ENCODE measurements at regions not wholly inside any gene's neighbourhood (a gene's known extent, or its start where the extent isn't known, plus 50 kb on each side); places are given as distances from the start of the nearest gene placed in this dataset.

DNA sequence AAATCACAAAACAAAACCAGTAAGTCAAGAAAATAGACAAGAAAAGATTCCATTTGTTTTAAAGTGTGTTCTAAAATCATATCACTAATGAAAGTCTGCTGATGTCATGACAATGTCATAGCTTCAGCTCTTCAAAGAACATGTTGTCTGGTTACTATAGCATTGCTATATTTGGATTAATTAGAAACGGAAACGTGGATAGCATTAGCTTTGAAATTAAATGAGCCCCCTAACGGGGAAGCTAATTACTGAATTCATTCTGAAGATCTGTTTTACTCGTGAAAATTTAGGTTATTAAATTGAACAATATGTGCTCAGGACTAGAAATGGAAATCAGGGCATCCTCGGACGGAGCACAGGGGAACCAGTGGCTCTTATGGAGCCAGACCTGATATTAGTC lies 316.7 kb upstream of the AGTR1 start:
- Histone ChIP-seq H3K36me3 (no peaks in the 10 kb centered on the region), H3K9me3 (no peaks in the 10 kb centered on the region), H3K4me1 (no peaks in the 10 kb centered on the region), H3K27ac (no peak overlapping the region), H3K27me3 (no peaks in the 10 kb centered on the region), H3K4me3 (no peak overlapping the region)
- intact Hi-C loops (cut with DNase I): no loop called here
- no peak for DNase-seq
- WGBS, 2 donors: 62 to 71% methylated on average over 6 of the region's 6 CpGs
- no peak for TF ChIP-seq POLR2A (IDR thresholded peaks at IDR 0.05)
- TF ChIP-seq, protein P1, sequence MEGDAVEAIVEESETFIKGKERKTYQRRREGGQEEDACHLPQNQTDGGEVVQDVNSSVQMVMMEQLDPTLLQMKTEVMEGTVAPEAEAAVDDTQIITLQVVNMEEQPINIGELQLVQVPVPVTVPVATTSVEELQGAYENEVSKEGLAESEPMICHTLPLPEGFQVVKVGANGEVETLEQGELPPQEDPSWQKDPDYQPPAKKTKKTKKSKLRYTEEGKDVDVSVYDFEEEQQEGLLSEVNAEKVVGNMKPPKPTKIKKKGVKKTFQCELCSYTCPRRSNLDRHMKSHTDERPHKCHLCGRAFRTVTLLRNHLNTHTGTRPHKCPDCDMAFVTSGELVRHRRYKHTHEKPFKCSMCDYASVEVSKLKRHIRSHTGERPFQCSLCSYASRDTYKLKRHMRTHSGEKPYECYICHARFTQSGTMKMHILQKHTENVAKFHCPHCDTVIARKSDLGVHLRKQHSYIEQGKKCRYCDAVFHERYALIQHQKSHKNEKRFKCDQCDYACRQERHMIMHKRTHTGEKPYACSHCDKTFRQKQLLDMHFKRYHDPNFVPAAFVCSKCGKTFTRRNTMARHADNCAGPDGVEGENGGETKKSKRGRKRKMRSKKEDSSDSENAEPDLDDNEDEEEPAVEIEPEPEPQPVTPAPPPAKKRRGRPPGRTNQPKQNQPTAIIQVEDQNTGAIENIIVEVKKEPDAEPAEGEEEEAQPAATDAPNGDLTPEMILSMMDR (IDR thresholded peaks at IDR 0.05): no peak

DNA sequence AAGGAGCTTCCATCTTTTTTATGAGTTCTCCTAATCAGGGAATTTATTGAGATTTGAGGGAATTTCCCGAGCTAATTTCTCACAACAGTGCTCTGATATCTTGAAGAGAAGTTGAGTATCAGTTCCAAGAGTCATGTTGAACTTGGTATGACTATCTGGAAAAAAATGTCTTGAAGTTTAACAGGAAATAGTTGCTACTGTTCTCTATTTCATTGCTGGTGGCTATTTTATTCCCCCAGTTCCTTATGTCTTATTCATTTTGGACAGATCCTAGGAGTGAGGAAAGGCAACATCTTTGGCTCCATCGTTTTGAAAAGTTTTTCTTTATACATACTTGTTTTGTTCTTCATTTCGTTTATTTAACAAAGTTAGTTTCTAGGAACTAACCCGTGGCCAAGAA lies 307.8 kb upstream of the AGTR1 start:
- H3K9me3 ChIP-seq: no peaks in the 10 kb centered on the region
- no peak overlapping the region for H3K4me3 ChIP-seq
- TF ChIP-seq, protein P1 (IDR thresholded peaks at IDR 0.05): no peak
- no peak for TF ChIP-seq POLR2A (IDR thresholded peaks at IDR 0.05)
- no peaks in the 10 kb centered on the region for H3K27me3 ChIP-seq
- no peak overlapping the region for H3K27ac ChIP-seq
- WGBS, 2 donors: 43 to 48% methylated on average over 4 of the region's 4 CpGs
- no peaks in the 10 kb centered on the region for H3K36me3 ChIP-seq
- H3K4me1 ChIP-seq: no peaks in the 10 kb centered on the region
- intact Hi-C loops (cut with DNase I): no loop called here
- DNase-seq: no peak

DNA sequence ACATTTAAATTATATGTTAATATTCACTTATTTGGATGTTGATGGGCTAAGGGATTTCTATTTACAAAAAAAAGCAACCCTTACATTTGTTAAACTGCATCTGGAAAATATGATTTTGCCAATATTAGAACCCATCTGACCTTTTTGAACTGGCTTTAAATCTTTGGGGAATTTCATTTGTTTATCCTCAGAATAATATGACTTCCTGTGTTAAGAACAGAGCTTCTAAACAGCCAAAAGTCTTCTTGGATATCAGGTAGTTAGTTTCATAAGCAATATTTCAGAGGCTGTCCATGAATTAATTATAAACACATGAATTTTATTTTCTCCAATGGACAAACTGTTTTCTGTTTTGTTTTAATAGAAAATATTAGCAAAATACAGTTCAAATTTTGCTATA lies 301.9 kb upstream of the AGTR1 start:
- no peak overlapping the region for H3K27ac ChIP-seq
- intact Hi-C loops (cut with DNase I): no loop called here
- H3K4me1 ChIP-seq: no peaks in the 10 kb centered on the region
- DNase-seq: no peak
- H3K4me3 ChIP-seq: no peak overlapping the region
- no peaks in the 10 kb centered on the region for H3K36me3 ChIP-seq
- no peak for TF ChIP-seq POLR2A (IDR thresholded peaks at IDR 0.05)
- no peaks in the 10 kb centered on the region for H3K9me3 ChIP-seq
- H3K27me3 ChIP-seq: no peaks in the 10 kb centered on the region

DNA sequence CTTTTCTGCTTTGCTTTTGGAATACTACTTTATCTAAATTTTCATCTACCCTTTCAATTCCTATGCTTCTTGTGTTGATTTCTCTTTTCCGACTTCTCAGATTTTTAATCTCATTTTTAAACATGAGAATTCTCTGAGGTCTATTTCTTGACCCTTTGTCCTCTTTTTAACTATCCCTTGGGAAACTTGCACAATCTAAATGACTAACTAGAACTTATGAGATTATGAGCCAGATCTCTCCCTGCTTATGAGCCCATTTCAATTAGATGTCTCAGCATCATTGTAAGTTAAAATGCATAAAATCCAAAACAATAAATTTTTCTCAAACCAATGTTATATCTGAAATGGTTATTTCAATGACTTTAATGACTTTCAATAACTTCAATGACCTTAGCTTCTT lies 296.9 kb upstream of the AGTR1 start:
- Histone ChIP-seq H3K9me3 (no peaks in the 10 kb centered on the region), H3K27ac (no peak overlapping the region), H3K36me3 (no peaks in the 10 kb centered on the region), H3K4me1 (no peaks in the 10 kb centered on the region), H3K27me3 (no peaks in the 10 kb centered on the region), H3K4me3 (no peak overlapping the region)
- TF ChIP-seq, protein P1 (IDR thresholded peaks at IDR 0.05): no peak
- TF ChIP-seq POLR2A (IDR thresholded peaks at IDR 0.05): no peak
- intact Hi-C loops (cut with DNase I): no loop called here
- no peak for DNase-seq
- 79 to 87% methylated on average over 1 of the region's 1 CpG for WGBS, 2 donors

DNA sequence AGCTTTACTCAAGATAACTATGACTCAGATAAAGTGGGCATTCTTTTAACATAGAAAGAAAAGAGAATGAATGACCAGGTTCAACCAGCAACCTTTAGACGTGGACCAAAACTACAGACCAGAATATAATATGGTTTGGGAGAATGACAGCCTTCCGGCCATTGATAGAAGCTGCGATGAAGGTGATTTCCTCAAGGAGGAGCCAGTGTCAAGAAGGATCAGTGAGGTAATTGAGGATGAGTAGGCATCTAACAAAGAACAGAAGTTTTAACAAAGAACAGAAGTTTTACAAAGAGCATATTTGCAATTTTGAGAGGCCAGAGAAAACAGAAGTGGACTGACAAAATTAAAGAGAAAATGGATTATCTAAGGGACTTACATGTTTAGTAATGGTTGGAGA lies 289.0 kb upstream of the AGTR1 start:
- DNase-seq: no peak
- 76 to 91% methylated on average over 3 of the region's 3 CpGs for WGBS, 2 donors
- intact Hi-C loops (cut with DNase I): no loop called here
- Histone ChIP-seq H3K36me3 (no peaks in the 10 kb centered on the region), H3K27ac (no peak overlapping the region), H3K4me3 (no peak overlapping the region), H3K9me3 (no peaks in the 10 kb centered on the region), H3K27me3 (no peaks in the 10 kb centered on the region), H3K4me1 (no peaks in the 10 kb centered on the region)
- no peak for TF ChIP-seq POLR2A (IDR thresholded peaks at IDR 0.05)
- TF ChIP-seq, protein P1 (IDR thresholded peaks at IDR 0.05): no peak

DNA sequence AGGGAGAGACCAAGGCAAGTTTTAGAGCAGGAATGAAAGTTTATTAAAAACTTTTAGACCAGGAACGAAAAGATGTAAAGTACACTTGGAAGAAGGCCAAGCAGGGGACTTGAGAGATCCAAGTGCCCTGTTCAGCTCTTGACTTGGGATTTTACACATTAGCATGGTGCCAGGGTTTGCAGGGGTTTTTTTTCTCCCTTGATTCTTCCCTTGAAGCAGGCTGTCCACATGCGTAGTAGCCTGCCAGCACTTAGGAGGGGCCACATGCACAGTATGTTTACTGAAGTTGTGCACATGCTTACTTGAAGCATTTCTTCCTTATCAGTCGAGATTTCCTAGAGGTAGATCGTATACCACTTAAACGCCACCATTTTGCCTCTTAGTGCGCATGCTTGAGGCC lies 277.5 kb upstream of the AGTR1 start:
- 76 to 78% methylated on average over 6 of the region's 6 CpGs for WGBS, 2 donors
- intact Hi-C loops (cut with DNase I): no loop called here

More for the DNA sequence above, 277.5 kb upstream of the AGTR1 start:
- H3K9me3 ChIP-seq: no peaks in the 10 kb centered on the region
- H3K4me1 ChIP-seq: no peaks in the 10 kb centered on the region
- H3K4me3 ChIP-seq: no peak overlapping the region
- H3K36me3 ChIP-seq: no peaks in the 10 kb centered on the region
- H3K27ac ChIP-seq: no peak overlapping the region
- H3K27me3 ChIP-seq: no peaks in the 10 kb centered on the region
- TF ChIP-seq POLR2A (IDR thresholded peaks at IDR 0.05): no peak
- TF ChIP-seq, protein P1 (IDR thresholded peaks at IDR 0.05): no peak
- no peak for DNase-seq

Measured in esophagus squamous epithelium (tissue), 5 donors.